AG09309 (cell line): ENCODE measurements at regions not wholly inside any gene's neighbourhood (a gene's known extent, or its start where the extent isn't known, plus 50 kb on each side); places are given as distances from the start of the nearest gene placed in this dataset.

Source experiments
- DNase-seq: peaks from one replicate; pipeline ENCODE4 v3.0.0-alpha.2; 2010; ENCODE audit warnings: low read depth
- H3K4me3 ChIP-seq: 2 replicates; pipeline ENCODE4 v1.5.1; 2011; ENCODE audit warnings: mild to moderate bottlenecking, low read depth, low read length, moderate library complexity; ENCODE audit not compliant: control insufficient read depth
- CTCF ChIP-seq: IDR thresholded peaks from 2 replicates; pipeline ENCODE4 v1.5.1; 2011; ENCODE audit warnings: mild to moderate bottlenecking, low read depth, low read length, inconsistent platforms; ENCODE audit not compliant: insufficient read depth, control insufficient read depth; ENCODE audit errors: missing control alignments

DNA sequence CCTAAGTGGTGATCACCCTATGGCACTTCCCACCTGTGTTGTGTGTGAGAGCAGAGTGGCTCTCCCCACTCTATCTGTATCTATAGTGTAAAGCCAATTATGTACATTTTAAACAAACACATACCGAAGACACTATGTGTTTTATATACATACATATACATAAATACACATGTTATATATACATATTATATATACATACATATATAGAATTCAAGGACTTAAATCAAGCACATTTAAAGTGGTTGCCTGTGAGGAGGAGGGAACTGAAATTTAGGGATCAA lies 246.6 kb downstream of the LY86 start:
- no peak overlapping the region for H3K4me3 ChIP-seq
- no peak for DNase-seq

DNA sequence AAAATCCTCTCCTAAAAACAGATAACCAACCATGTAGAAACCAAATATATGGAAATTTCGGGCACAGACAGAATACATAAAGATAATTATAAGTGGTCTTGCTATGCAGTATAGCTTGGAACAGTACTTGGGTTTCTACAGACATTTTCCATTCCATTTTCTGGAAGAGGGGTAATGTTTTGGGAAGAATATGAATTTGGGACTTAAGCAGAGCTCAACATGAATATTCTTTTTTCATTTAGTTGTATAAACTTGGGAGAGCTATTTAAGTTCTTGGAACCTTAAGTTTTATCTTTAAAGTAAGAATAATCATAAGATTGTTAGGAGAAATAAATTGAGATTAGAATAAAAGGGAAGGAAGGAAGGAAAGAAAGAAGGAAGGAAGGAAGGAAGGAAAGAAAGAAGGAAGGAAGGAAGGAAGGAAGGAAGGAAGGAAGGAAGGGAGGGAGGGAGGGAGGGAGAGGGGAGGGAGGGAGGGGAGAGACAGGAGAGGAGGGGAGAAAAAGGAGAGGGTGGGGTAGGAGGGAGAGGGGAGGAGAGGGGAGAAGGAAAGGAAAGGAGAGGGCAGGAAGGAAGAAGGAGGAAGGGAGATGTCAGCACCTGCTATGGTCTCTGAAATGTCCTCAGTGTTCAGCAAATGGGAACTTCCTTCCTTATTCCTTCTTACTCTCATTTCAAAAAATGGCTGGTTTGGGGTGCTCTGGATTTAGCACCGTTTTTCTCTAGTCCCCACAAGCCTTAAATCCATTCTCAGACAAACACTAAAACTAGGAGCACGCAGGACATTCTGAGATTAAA lies 248.3 kb downstream of the LY86 start:
- no peak for DNase-seq
- no peak for TF ChIP-seq CTCF
- H3K4me3 ChIP-seq: no peak overlapping the region

More for the DNA sequence above, 246.6 kb downstream of the LY86 start:
- TF ChIP-seq CTCF: no peak

- TF ChIP-seq CTCF: no peak
- no peak for DNase-seq
- H3K4me3 ChIP-seq: no peak overlapping the region
These were observed 249.1 kb downstream of the LY86 start for GRCh38 chr6:6837541-6838080.

DNA sequence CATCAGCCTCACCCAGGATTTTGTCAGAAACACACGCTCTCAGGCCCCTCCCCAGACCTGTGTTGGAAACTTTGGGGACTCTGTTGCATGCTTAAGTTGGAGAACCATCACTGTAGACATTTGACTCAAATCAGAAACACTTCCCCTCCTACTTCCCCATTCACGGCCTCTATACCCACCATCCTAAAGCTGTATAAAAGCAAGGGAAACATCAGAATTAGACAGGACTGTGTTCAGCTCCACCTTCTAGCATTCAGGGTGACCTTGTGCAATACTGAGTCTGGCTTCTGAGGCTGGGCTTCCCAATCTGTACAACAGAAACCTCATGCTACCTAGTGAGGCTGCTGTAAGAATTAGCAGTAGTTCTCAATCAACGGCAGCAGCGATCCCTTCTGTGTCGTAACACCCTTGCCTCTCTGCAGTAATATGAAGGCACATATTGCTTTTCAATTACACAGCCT lies 252.3 kb downstream of the LY86 start:
- DNase-seq: no peak
- H3K4me3 ChIP-seq: no peak overlapping the region
- no peak for TF ChIP-seq CTCF

GRCh38 chr6:6841571-6841970 lies 253.1 kb downstream of the LY86 start:
- H3K4me3 ChIP-seq: no peak overlapping the region
- DNase-seq: no peak
- TF ChIP-seq CTCF: no peak

GRCh38 chr6:6842291-6842690 lies 253.8 kb downstream of the LY86 start:
- no peak for TF ChIP-seq CTCF
- no peak overlapping the region for H3K4me3 ChIP-seq
- no peak for DNase-seq
